GM13976 (cell line): ENCODE measurements at regions not wholly inside any gene's neighbourhood (a gene's known extent, or its start where the extent isn't known, plus 50 kb on each side); places are given as distances from the start of the nearest gene placed in this dataset.

Source experiments
- DNase-seq: peaks from one replicate; pipeline ENCODE4 v3.0.0; 2012; ENCODE audit warnings: low spot score
- CTCF ChIP-seq: IDR thresholded peaks from 2 replicates; pipeline ENCODE4 v1.5.1; 2012; ENCODE audit warnings: borderline replicate concordance, mild to moderate bottlenecking; ENCODE audit not compliant: insufficient read depth; ENCODE audit errors: extremely low read depth, missing control alignments, control extremely low read depth
- in situ Hi-C: fragments of 300-500 bp; cut with MboI; formaldehyde crosslinking; loops from one replicate; pipeline ENCODE4 v1.12.0; 2022; ENCODE audit warnings: low sequenced_read_pairs, mixed read lengths, inconsistent platforms; ENCODE audit not compliant: unreplicated experiment

- in situ Hi-C loops, result no loop called here
- no peak for DNase-seq
- TF ChIP-seq CTCF, result no peak
These were observed 412.7 kb downstream of the CETN3 start for GRCh38 chr5:89996890-89997289.

GRCh38 chr5:89996335-89996734 is 413.2 kb downstream of the CETN3 start:
- no peak for TF ChIP-seq CTCF
- no peak for DNase-seq
- in situ Hi-C loops, result no loop called here

GRCh38 chr5:89994266-89994665 is 415.3 kb downstream of the CETN3 start:
- in situ Hi-C loops, result no loop called here
- DNase-seq, result no peak
- no peak for TF ChIP-seq CTCF

- in situ Hi-C loops, result no loop called here
- DNase-seq, result no peak
- TF ChIP-seq CTCF, result no peak
These were observed 417.4 kb downstream of the CETN3 start for GRCh38 chr5:89992201-89992600.

- in situ Hi-C loops, result no loop called here
- DNase-seq, result no peak
- no peak for TF ChIP-seq CTCF
These were observed 418.0 kb downstream of the CETN3 start for GRCh38 chr5:89991592-89991991.

- no peak for TF ChIP-seq CTCF
- no peak for DNase-seq
- in situ Hi-C loops, result no loop called here
These were observed 419.8 kb downstream of the CETN3 start for GRCh38 chr5:89989776-89990175.

- TF ChIP-seq CTCF, result no peak
- DNase-seq, result no peak
- in situ Hi-C loops, result no loop called here
These were observed 420.4 kb downstream of the CETN3 start for GRCh38 chr5:89988998-89989655.
